ENCODE measurements at regions not wholly inside any gene's neighbourhood (a gene's known extent, or its start where the extent isn't known, plus 50 kb on each side); places are given as distances from the start of the nearest gene placed in this dataset.
A peak's percentile ranks its signal among the peaks of the same experiment; 100 is the strongest.

- 4 to 11% (median 9%) methylated on average over 5 of the region's 5 CpGs for WGBS, 3 donors
- no peak for DNase-seq
- H3K27ac ChIP-seq = no peak overlapping the region
- H3K9me3 ChIP-seq = no peaks in the 10 kb centered on the region
- no peaks in the 10 kb centered on the region for H3K4me1 ChIP-seq (ENCODE audit: insufficient read depth)
- no peak overlapping the region for H3K4me3 ChIP-seq
- no peaks in the 10 kb centered on the region for H3K36me3 ChIP-seq
- intact Hi-C loops (cut with DNase I) = loop anchor here in 3 of 4 donors (5.0 to 10.0 kb wide), 2 partner anchors 393 to 395 kb away; no protein-coding TSS in a partner anchor
- no peaks in the 10 kb centered on the region for H3K27me3 ChIP-seq
- TF ChIP-seq EP300 (IDR thresholded peaks at IDR 0.05) (no peak), POLR2A (IDR thresholded peaks at IDR 0.05) (no peak), CTCF (IDR thresholded peaks at IDR 0.05) (peak in 2 of 3 donors; percentile 38 to 40)
These were observed 51.7 kb upstream of the CHRDL1 start for GRCh38 chrX:110847334-110847733.

- H3K27me3 ChIP-seq = no peaks in the 10 kb centered on the region
- WGBS, 3 donors = 49 to 64% (median 61%) methylated on average over 1 of the region's 1 CpG
- intact Hi-C loops (cut with DNase I) = loop anchor here in 3 of 4 donors (5.0 to 10.0 kb wide), 2 partner anchors 391 to 394 kb away; no protein-coding TSS in a partner anchor
- H3K27ac ChIP-seq = no peak overlapping the region
- no peaks in the 10 kb centered on the region for H3K9me3 ChIP-seq
- TF ChIP-seq POLR2A (IDR thresholded peaks at IDR 0.05) (no peak), CTCF (IDR thresholded peaks at IDR 0.05) (no peak), EP300 (IDR thresholded peaks at IDR 0.05) (no peak)
- DNase-seq = no peak
- H3K4me3 ChIP-seq = no peak overlapping the region
- no peaks in the 10 kb centered on the region for H3K4me1 ChIP-seq (ENCODE audit: insufficient read depth)
- no peaks in the 10 kb centered on the region for H3K36me3 ChIP-seq
These were observed 50.5 kb upstream of the CHRDL1 start for GRCh38 chrX:110846071-110846470.

All from ovary (tissue), 7 donors.